Mesenteric fat pad (tissue), 1 donor: ENCODE measurements at regions not wholly inside any gene's neighbourhood (a gene's known extent, or its start where the extent isn't known, plus 50 kb on each side); places are given as distances from the start of the nearest gene placed in this dataset.

Experiments used
- DNase-seq: peaks from one replicate; pipeline ENCODE4 v3.0.0-alpha.2; 2020; ENCODE audit warnings: low spot score
- donor health status: DM: yes; HTN: yes; CAD: no.

- DNase-seq = no peak
Measured at GRCh38 chr3:104791331-104791730, 575.4 kb upstream of the ALCAM start.

GRCh38 chr3:104796556-104796955 lies 570.2 kb upstream of the ALCAM start:
- DNase-seq = no peak

GRCh38 chr3:104805042-104805441 lies 561.7 kb upstream of the ALCAM start:
- DNase-seq = no peak

- no peak for DNase-seq
Measured at GRCh38 chr3:104805508-104805907, 561.2 kb upstream of the ALCAM start.

- DNase-seq = no peak
Measured at GRCh38 chr3:104810896-104811295, 555.8 kb upstream of the ALCAM start.

GRCh38 chr3:104816008-104816407 lies 550.7 kb upstream of the ALCAM start:
- DNase-seq = no peak

GRCh38 chr3:104816716-104817115 lies 550.0 kb upstream of the ALCAM start:
- DNase-seq = no peak

GRCh38 chr3:104819333-104819732 lies 547.4 kb upstream of the ALCAM start:
- no peak for DNase-seq

- DNase-seq = no peak
Measured at GRCh38 chr3:104820959-104821358, 545.8 kb upstream of the ALCAM start.

GRCh38 chr3:104825116-104825515 lies 541.6 kb upstream of the ALCAM start:
- no peak for DNase-seq

GRCh38 chr3:104831071-104831470 lies 535.6 kb upstream of the ALCAM start:
- no peak for DNase-seq

GRCh38 chr3:104832530-104832929 lies 534.2 kb upstream of the ALCAM start:
- no peak for DNase-seq

GRCh38 chr3:104835376-104835775 lies 531.3 kb upstream of the ALCAM start:
- no peak for DNase-seq

- no peak for DNase-seq
Measured at GRCh38 chr3:104846270-104846669, 520.4 kb upstream of the ALCAM start.

- no peak for DNase-seq
Measured at GRCh38 chr3:104849070-104849469, 517.6 kb upstream of the ALCAM start.

- DNase-seq = no peak
Measured at GRCh38 chr3:104854468-104854867, 512.2 kb upstream of the ALCAM start.

- DNase-seq = no peak
Measured at GRCh38 chr3:104855702-104856101, 511.0 kb upstream of the ALCAM start.

GRCh38 chr3:104856741-104857140 lies 510.0 kb upstream of the ALCAM start:
- DNase-seq = no peak

GRCh38 chr3:104868291-104868690 lies 498.4 kb upstream of the ALCAM start:
- no peak for DNase-seq

GRCh38 chr3:104870276-104870675 lies 496.4 kb upstream of the ALCAM start:
- no peak for DNase-seq

- no peak for DNase-seq
Measured at GRCh38 chr3:104873331-104873730, 493.4 kb upstream of the ALCAM start.

GRCh38 chr3:104878395-104878794 lies 488.3 kb upstream of the ALCAM start:
- no peak for DNase-seq

GRCh38 chr3:104879919-104880318 lies 486.8 kb upstream of the ALCAM start:
- no peak for DNase-seq

- DNase-seq = no peak
Measured at GRCh38 chr3:104885214-104885814, 481.4 kb upstream of the ALCAM start.
